ENCODE measurements at regions not wholly inside any gene's neighbourhood (a gene's known extent, or its start where the extent isn't known, plus 50 kb on each side); places are given as distances from the start of the nearest gene placed in this dataset.

GRCh38 chr1:244288663-244289062 is 163.0 kb downstream of the ADSS2 start:
- H3K79me2 ChIP-seq (ENCODE audit: insufficient read depth, low read depth), result no peaks in the 10 kb centered on the region
- no peak overlapping the region for H3K4me3 ChIP-seq (IDR thresholded peaks at IDR 0.05; ENCODE audit: insufficient read depth, low read depth, low read length)
- no peaks in the 10 kb centered on the region for H3K36me3 ChIP-seq (ENCODE audit: insufficient read depth)
- no peak overlapping the region for H3K4me2 ChIP-seq
- no peak overlapping the region for H2AFZ ChIP-seq (ENCODE audit: low read depth)
- no peaks in the 10 kb centered on the region for H3K4me1 ChIP-seq (ENCODE audit: low read depth, poor library complexity, severe bottlenecking)
- no peak overlapping the region for H3K9ac ChIP-seq
- no peaks in the 10 kb centered on the region for H3K27me3 ChIP-seq (ENCODE audit: insufficient read depth, low read depth)
- no peak for TF ChIP-seq CTCF (conservative IDR thresholded peaks at IDR 0.05; ENCODE audit: low read depth, low read length)
- no peak overlapping the region for H3K27ac ChIP-seq
- no peaks in the 10 kb centered on the region for H4K20me1 ChIP-seq (ENCODE audit: insufficient read depth)

GRCh38 chr1:244289991-244290785 is 161.5 kb downstream of the ADSS2 start:
- H3K4me2 ChIP-seq, result no peak overlapping the region
- no peaks in the 10 kb centered on the region for H4K20me1 ChIP-seq (ENCODE audit: insufficient read depth)
- H2AFZ ChIP-seq (ENCODE audit: low read depth), result no peak overlapping the region
- H3K9ac ChIP-seq, result no peak overlapping the region
- H3K79me2 ChIP-seq (ENCODE audit: insufficient read depth, low read depth), result no peaks in the 10 kb centered on the region
- H3K27ac ChIP-seq, result no peak overlapping the region
- H3K36me3 ChIP-seq (ENCODE audit: insufficient read depth), result no peaks in the 10 kb centered on the region
- H3K27me3 ChIP-seq (ENCODE audit: insufficient read depth, low read depth), result no peaks in the 10 kb centered on the region
- H3K4me3 ChIP-seq (IDR thresholded peaks at IDR 0.05; ENCODE audit: insufficient read depth, low read depth, low read length), result no peak overlapping the region
- TF ChIP-seq CTCF (conservative IDR thresholded peaks at IDR 0.05; ENCODE audit: low read depth, low read length), result no peak
- no peaks in the 10 kb centered on the region for H3K4me1 ChIP-seq (ENCODE audit: low read depth, poor library complexity, severe bottlenecking)

- no peak overlapping the region for H3K9ac ChIP-seq
- no peaks in the 10 kb centered on the region for H3K36me3 ChIP-seq (ENCODE audit: insufficient read depth)
- no peaks in the 10 kb centered on the region for H3K79me2 ChIP-seq (ENCODE audit: insufficient read depth, low read depth)
- H2AFZ ChIP-seq (ENCODE audit: low read depth), result no peak overlapping the region
- no peaks in the 10 kb centered on the region for H3K27me3 ChIP-seq (ENCODE audit: insufficient read depth, low read depth)
- no peaks in the 10 kb centered on the region for H4K20me1 ChIP-seq (ENCODE audit: insufficient read depth)
- no peaks in the 10 kb centered on the region for H3K4me1 ChIP-seq (ENCODE audit: low read depth, poor library complexity, severe bottlenecking)
- no peak overlapping the region for H3K27ac ChIP-seq
- no peak for TF ChIP-seq CTCF (conservative IDR thresholded peaks at IDR 0.05; ENCODE audit: low read depth, low read length)
- no peak overlapping the region for H3K4me2 ChIP-seq
- H3K4me3 ChIP-seq (IDR thresholded peaks at IDR 0.05; ENCODE audit: insufficient read depth, low read depth, low read length), result no peak overlapping the region
These were observed 160.2 kb downstream of the ADSS2 start for GRCh38 chr1:244291236-244292201.

GRCh38 chr1:244294599-244295224 is 157.0 kb downstream of the ADSS2 start:
- H3K36me3 ChIP-seq (ENCODE audit: insufficient read depth), result no peaks in the 10 kb centered on the region
- no peaks in the 10 kb centered on the region for H3K27me3 ChIP-seq (ENCODE audit: insufficient read depth, low read depth)
- no peak overlapping the region for H3K4me3 ChIP-seq (IDR thresholded peaks at IDR 0.05; ENCODE audit: insufficient read depth, low read depth, low read length)
- H4K20me1 ChIP-seq (ENCODE audit: insufficient read depth), result no peaks in the 10 kb centered on the region
- no peak overlapping the region for H3K9ac ChIP-seq
- no peak overlapping the region for H2AFZ ChIP-seq (ENCODE audit: low read depth)
- H3K79me2 ChIP-seq (ENCODE audit: insufficient read depth, low read depth), result no peaks in the 10 kb centered on the region
- H3K4me2 ChIP-seq, result no peak overlapping the region
- TF ChIP-seq CTCF (conservative IDR thresholded peaks at IDR 0.05; ENCODE audit: low read depth, low read length), result no peak
- no peak overlapping the region for H3K27ac ChIP-seq
- peaks cover 5% of the 10 kb centered on the region for H3K4me1 ChIP-seq (ENCODE audit: low read depth, poor library complexity, severe bottlenecking)
